ENCODE measurements at regions not wholly inside any gene's neighbourhood (a gene's known extent, or its start where the extent isn't known, plus 50 kb on each side); places are given as distances from the start of the nearest gene placed in this dataset.

DNA sequence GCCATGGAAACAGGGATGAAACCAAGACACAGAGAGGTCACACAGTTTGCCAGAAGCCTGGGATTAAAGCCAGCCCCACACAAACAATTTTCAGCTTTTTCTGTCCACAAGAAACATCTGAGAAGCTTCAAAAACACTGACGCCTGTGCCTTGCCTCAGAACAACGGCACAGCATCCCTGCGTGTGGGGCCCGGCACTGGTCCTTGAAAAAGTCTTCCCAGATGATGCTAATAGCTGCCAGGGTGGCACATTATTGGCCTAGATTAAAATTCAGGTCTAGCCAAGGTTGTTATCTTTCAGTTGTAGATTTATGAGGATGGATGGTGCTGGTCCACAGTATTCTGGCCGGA is 321.4 kb downstream of the HAPSTR1 start:
- no peak for DNase-seq (ENCODE audit: low read depth in 2 of 2)
- no peak overlapping the region for H3K4me3 ChIP-seq (replicated peaks in 1 of 2; ENCODE audit: low read depth in 2 of 2, low read length in 2 of 2)
- no peak for TF ChIP-seq CTCF (IDR thresholded peaks at IDR 0.05; ENCODE audit: low read depth, low read length)

DNA sequence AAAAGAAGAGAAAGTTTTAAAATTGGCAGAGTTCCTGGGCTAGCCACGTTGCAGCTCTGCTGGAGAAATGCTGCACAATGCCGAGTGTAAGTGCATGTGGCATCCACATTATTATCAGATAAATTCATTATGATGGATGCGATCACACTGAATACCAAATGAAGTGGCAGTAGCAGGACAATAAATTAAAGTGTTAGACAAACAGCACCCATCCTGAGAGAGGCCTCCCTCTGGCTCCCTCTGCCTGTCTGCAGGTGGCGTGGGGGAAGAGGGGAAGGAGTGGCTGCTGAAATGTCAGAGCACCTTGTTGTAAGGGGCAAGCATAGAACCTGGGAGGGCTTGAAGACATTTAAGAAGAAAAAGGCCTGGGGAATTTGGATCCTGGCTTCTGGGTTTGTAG is 324.1 kb downstream of the HAPSTR1 start:
- no peak for TF ChIP-seq CTCF (IDR thresholded peaks at IDR 0.05; ENCODE audit: low read depth, low read length)

GRCh38 chr16:9417898-9418297 is 326.5 kb downstream of the HAPSTR1 start:
- DNase-seq (ENCODE audit: low read depth in 2 of 2) = no peak
- no peak for TF ChIP-seq CTCF (IDR thresholded peaks at IDR 0.05; ENCODE audit: low read depth, low read length)
- no peak overlapping the region for H3K4me3 ChIP-seq (replicated peaks in 1 of 2; ENCODE audit: low read depth in 2 of 2, low read length in 2 of 2)

More for the DNA sequence above, 324.1 kb downstream of the HAPSTR1 start:
- DNase-seq (ENCODE audit: low read depth in 2 of 2) = no peak
- no peak overlapping the region for H3K4me3 ChIP-seq (replicated peaks in 1 of 2; ENCODE audit: low read depth in 2 of 2, low read length in 2 of 2)

- TF ChIP-seq CTCF (IDR thresholded peaks at IDR 0.05; ENCODE audit: low read depth, low read length) = no peak
- DNase-seq (ENCODE audit: low read depth in 2 of 2) = no peak
- H3K4me3 ChIP-seq (replicated peaks in 1 of 2; ENCODE audit: low read depth in 2 of 2, low read length in 2 of 2) = no peak overlapping the region
These were observed 327.7 kb downstream of the HAPSTR1 start for GRCh38 chr16:9419161-9419560.

DNA sequence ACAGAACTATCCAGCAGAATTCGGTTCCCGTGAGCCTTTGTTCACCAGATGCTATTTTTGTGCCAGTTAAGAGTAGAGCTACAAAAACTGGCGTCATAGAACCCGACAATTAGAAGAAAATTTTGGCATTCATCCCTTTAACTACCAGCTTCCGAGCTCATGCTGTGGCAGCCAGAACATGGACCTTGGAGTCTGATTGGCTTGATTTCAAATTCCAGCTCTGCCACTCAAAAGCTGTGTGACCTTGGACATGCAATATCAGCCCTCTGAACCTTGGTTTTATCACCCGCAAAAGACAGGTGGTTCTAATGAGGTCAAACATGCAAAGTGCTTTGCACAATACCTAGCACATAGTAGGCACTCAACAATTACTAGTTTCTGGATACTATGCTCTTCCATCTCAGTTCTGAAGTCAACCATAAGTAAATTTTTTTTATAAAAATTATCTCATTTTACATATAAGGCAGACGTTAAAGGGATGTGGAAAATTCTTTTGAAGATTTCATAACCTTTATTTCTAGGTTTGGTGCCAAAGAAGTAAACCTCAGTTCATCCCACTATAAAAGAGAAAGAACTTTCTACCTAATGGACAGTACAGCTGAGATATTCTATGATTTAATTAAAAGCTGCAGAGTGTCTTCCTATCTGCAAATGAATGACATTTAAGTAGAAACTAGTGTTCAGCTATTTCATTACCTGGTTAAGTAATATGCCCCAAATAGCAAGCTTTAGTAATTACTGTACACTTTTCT is 331.5 kb downstream of the HAPSTR1 start:
- TF ChIP-seq CTCF (IDR thresholded peaks at IDR 0.05; ENCODE audit: low read depth, low read length) = no peak
- DNase-seq (ENCODE audit: low read depth in 2 of 2) = no peak
- H3K4me3 ChIP-seq (replicated peaks in 1 of 2; ENCODE audit: low read depth in 2 of 2, low read length in 2 of 2) = no peak overlapping the region

- no peak for DNase-seq (ENCODE audit: low read depth in 2 of 2)
- no peak overlapping the region for H3K4me3 ChIP-seq (replicated peaks in 1 of 2; ENCODE audit: low read depth in 2 of 2, low read length in 2 of 2)
- no peak for TF ChIP-seq CTCF (IDR thresholded peaks at IDR 0.05; ENCODE audit: low read depth, low read length)
These were observed 333.8 kb downstream of the HAPSTR1 start for GRCh38 chr16:9425236-9425635.
